ENCODE measurements at regions not wholly inside any gene's neighbourhood (a gene's known extent, or its start where the extent isn't known, plus 50 kb on each side); places are given as distances from the start of the nearest gene placed in this dataset.

DNA sequence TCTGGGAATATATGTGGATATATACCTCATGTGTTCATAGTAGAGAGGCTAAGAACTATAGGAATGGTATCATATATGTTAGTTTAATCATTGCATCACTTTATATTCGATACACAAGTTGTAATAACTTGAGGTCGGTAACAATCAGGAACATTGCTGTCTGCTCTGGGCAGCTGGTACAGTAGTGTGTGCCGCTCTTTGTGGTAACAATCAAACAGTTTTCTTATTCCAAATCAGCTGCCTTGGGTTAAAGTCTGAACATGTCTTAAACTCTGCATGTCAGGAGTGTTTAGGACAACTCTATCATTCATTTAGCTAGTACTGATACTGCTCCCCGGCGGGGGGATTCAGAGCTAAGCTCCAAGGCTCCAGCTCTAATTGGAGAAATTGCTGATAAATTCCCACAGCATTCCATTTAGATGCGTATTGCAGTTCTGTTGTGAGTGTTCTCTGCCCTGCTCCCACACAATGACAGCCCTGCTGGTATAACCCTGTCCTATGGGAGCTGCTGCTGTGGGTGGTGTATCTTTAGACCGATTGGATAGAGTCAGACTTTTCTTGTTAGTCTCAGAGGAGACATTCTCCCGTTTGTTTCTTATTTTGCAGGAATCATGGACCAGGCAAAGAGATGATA, 707.5 kb upstream of the FZD8 start:
- no peak for DNase-seq

DNA sequence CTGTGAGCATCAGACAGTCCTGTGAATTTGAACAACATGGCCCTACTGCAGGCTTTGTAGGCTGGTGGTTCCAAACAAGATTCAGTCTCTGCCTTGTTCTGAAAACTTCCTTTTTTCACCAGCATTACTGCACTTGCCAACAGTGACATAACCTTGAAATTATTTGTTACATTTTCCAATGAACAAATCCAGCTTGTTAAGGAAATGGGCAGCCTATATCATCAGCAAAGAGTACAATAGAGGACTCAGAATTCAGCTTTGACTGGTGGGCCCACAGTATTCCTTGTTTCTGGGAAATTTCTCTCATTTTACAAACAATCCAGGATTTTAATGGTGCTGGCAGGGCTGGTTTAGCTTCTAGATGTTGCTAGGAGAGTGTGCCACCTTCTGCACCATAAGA, 703.7 kb upstream of the FZD8 start:
- no peak for DNase-seq

- DNase-seq: no peak
These were observed 703.1 kb upstream of the FZD8 start for GRCh38 chr10:36345175-36345533.

DNA sequence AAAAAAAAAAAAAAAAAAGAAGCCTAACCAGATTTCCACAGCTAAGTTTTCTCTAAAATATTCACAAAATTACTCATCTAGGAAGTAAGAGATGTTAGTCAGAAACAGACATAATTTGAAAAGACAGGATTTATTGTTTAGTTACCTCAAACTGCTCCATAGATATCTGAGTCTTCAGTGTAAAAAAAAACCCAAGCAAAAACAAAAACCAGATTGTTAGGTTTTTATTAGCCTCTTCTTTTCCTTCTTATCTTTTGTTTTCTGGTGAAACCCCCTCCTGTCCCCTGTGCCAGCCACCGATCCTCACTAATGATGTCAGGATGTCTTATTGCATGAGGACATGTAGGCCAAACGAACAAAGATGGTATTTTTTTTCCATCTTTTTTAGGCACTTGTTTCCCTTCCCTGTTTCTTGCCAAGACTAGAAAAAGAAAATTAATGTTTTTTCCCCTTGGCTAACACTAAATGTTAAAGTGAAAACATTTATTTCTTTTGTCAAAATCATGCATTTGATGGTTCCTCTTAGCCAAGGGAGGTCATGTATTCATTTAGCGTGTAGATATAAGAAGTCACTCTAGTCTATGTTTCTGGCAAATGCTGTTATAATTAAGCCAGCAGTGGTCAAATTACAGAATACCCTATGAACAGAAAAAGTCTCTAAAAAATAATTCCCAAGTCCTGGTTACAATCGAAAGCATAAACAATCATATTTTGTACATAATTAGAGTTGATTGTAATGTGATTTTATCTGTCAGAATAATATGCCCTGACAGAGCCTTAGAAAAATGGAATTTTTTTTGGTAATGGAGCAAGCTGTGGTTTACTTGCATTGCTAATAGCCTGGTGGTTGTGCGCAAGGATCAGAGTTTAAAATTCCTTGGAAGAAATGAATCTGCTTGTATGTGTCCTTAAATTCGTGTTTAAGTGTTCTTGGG, 702.4 kb upstream of the FZD8 start:
- no peak for DNase-seq

DNA sequence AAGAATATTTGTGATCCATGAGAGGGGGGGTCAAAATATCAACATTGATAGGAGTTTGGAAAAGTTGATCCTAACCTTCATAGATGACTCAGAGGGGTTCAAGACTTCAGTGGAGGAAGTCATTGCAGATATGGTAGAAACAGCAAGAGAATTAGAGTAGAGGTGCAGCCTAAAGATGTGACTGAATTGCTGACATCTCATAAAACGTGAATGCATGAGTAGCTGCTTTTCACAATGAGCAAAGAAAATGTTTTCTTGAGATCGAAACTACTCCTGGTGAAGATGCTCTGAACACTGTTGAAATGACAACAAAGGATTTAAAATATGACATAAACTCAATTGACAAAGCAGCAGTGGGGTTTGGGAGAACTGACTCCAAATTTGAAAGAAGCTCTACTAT, 700.7 kb upstream of the FZD8 start:
- DNase-seq: no peak

- DNase-seq: no peak
These were observed 699.4 kb upstream of the FZD8 start for GRCh38 chr10:36341471-36341870.

DNA sequence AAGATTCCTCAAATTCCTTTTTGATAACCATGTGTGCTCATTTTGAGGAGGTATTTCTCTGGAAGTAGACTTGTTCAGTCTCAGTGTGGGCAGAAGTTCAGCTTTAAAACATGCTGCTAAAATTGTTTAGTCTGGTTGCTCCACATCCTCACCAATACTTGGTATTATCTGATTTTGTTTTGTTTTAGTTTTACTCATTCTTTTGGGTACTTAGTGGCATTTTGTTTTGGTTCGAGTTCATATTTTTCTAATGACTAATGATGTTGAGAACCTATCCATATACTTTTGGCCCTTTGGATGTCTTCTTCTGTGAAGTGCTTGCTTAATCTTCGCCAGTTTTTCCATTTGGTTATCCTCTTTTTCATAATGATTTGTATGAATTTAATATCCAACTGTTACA, 694.2 kb upstream of the FZD8 start:
- DNase-seq: no peak

- DNase-seq: no peak
These were observed 691.4 kb upstream of the FZD8 start for GRCh38 chr10:36333446-36333845.

DNA sequence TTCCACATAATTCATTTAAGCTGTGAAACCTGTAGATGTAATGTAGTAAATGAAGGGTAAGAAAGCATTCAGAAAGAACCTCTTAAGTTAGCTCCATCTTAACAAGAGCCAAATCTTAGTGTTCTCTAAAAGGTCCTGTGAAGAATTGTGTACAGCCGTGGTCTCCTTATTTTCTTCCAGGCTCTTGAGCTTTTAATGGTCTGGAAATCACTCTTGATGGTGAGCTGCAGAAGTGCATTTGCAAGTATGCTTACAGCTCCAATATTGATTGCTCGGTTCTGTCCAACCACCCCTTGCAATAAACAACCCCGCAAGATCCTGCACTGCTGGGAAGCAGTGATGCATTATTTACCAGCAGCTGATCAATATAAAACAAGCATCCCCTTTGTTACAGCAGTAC, 690.8 kb upstream of the FZD8 start:
- DNase-seq: no peak

DNA sequence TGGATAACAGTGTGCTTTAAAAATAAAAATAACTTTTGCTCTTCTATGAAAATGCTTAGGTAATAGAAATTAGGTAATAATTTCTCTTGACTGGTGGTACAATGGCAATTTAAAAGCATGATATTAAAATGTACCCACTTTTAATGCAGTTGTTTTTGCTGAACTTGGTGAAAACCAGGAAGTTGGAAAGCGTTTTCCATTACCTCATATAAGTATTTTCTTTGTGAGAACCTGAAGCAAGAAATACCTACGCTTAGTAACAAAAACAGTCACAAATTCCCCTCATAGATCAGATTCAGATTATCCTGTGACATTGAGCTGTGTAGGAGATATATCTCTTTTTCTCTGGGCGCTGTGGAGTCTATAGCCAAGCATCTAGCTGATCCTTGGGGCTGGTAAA, 689.0 kb upstream of the FZD8 start:
- no peak for DNase-seq

DNA sequence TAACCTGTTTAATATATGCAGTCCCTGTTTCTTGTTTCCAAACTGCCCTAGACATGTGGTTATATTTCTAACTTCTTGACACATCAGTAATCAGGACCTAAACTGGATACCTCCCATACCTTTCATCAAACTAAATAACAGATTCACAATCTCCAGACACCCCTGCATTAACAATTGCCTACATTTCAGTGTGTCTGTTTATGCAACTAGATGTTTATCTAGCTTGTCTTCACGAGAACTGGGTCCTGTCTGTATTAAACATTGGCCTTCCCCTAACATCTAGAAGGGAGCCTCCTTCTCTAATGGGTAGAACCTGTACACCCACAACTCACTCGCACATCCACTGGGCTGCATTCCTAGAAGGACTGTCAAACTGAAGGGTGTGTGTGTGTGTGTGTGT, 683.7 kb upstream of the FZD8 start:
- no peak for DNase-seq

- no peak for DNase-seq
These were observed 682.7 kb upstream of the FZD8 start for GRCh38 chr10:36324831-36325230.

- no peak for DNase-seq
These were observed 671.0 kb upstream of the FZD8 start for GRCh38 chr10:36313142-36313541.

GRCh38 chr10:36303896-36304295, 661.8 kb upstream of the FZD8 start:
- DNase-seq: no peak

GRCh38 chr10:36302086-36302485, 660.0 kb upstream of the FZD8 start:
- no peak for DNase-seq

GRCh38 chr10:36301539-36301938, 659.4 kb upstream of the FZD8 start:
- DNase-seq: no peak

DNA sequence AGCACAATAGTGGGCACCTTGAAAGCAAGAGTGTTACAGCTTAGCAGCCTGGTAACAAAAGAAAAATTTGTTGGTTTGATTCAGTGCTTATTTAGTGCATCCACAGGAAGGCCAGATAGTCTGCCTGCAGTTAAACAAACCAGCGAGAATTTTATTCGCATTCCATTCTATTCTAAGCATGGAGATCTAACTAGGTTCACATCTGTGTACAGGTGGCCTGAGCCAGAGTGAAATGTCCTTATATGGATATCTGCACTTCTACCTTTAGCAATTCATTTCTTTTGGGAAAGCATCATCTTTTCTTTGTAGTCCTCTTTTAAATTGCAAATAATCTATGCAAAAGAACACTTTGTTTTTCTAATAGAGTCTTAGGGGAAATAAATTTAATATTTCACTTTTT, 659.0 kb upstream of the FZD8 start:
- DNase-seq: no peak

DNA sequence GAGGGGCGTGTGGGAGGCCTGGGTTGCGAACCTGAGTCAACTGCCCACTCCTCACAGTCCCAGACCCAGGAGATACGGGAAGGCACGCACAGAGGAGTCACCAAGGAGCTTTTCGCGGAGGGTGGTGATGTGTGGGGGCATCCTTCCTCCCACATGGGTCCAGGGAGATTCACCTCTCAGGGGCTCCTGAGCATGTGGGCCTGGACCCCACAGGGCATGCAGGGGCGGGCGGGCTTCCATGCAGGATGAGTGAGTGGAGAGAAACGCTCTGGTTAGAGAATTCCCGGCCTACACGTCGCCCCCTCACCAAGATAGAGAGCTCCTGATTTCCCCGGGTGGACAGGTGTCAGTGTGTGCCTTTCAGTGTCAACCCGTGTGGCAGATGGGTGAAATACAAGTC, 641.7 kb upstream of the FZD8 start:
- DNase-seq: no peak

GRCh38 chr10:36281831-36282331, 639.8 kb upstream of the FZD8 start:
- no peak for DNase-seq

DNA sequence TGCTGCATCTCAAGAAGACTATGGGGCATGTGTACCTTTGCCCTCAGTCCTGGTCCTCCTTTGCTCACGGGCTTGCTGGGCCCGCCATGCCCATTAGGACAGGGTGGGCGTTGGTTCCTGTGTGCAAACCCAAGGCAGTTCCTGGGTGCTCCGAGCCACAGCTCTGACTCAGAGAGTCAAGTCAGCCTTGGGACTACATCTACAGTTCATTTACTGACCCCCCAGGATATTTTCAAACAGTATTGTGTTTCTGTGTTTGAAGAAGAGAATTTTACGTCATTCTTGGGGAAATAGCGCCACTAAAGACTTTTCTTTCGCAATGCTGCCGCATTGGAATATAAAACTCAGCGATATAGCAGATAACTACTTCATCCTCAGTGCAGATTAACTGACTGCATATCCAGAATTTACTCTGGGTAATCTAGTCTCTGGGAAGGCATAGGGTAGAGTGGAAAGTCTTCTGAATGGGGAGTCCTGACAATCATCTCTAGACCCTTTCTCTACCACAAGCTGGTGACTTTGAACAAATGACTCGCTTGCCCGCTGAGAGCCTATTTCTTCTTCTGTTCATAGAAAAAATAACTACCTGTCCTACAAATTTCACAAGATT, 638.9 kb upstream of the FZD8 start:
- no peak for DNase-seq

GRCh38 chr10:36280321-36280741, 638.2 kb upstream of the FZD8 start:
- no peak for DNase-seq

GRCh38 chr10:36278176-36278575, 636.1 kb upstream of the FZD8 start:
- no peak for DNase-seq

GRCh38 chr10:36277459-36277858, 635.4 kb upstream of the FZD8 start:
- DNase-seq: no peak
